Eye (tissue), 1 donor: ENCODE measurements at regions not wholly inside any gene's neighbourhood (a gene's known extent, or its start where the extent isn't known, plus 50 kb on each side); places are given as distances from the start of the nearest gene placed in this dataset.
A peak's percentile ranks its signal among the peaks of the same experiment; 100 is the strongest.
"Not testable (repeated sequence)": the region's sequence is repeated elsewhere in the genome, so short reads cannot be mapped to it uniquely, and the experiment has no call there.

Experiments
- DNase-seq: peaks from one replicate; pipeline ENCODE4 v3.0.0-alpha.2; 2015

GRCh38 chr2:167334146-167334742, 446.0 kb downstream of the XIRP2 start:
- peak; percentile 74 for DNase-seq

GRCh38 chr2:167333245-167333644, 445.0 kb downstream of the XIRP2 start:
- peak; percentile 48 for DNase-seq

- DNase-seq = no peak
Observed at GRCh38 chr2:167332358-167332757, 444.1 kb downstream of the XIRP2 start.

GRCh38 chr2:167331636-167332232, 443.5 kb downstream of the XIRP2 start:
- peak; percentile 40 for DNase-seq

GRCh38 chr2:167328808-167329207, 440.5 kb downstream of the XIRP2 start:
- not testable (repeated sequence) for DNase-seq

- DNase-seq = no peak
Observed at GRCh38 chr2:167322795-167323194, 434.5 kb downstream of the XIRP2 start.

- no peak for DNase-seq
Observed at GRCh38 chr2:167318581-167318980, 430.3 kb downstream of the XIRP2 start.

- DNase-seq = no peak
Observed at GRCh38 chr2:167310442-167310841, 422.2 kb downstream of the XIRP2 start.
